ENCODE measurements at regions not wholly inside any gene's neighbourhood (a gene's known extent, or its start where the extent isn't known, plus 50 kb on each side); places are given as distances from the start of the nearest gene placed in this dataset.
A peak's percentile ranks its signal among the peaks of the same experiment; 100 is the strongest.

- TF ChIP-seq EZH2phosphoT487 (IDR thresholded peaks at IDR 0.05; ENCODE audit: insufficient read depth, low read depth) = peak; percentile 96
- TF ChIP-seq EZH2 (IDR thresholded peaks at IDR 0.05; ENCODE audit: insufficient read depth, poor library complexity, severe bottlenecking) = no peak
Observed at GRCh38 chr15:96560246-96560895, 229.9 kb downstream of the NR2F2 start.

Data from GM23248 (cell line).